Colon (tissue), 2 donors: ENCODE measurements at regions not wholly inside any gene's neighbourhood (a gene's known extent, or its start where the extent isn't known, plus 50 kb on each side); places are given as distances from the start of the nearest gene placed in this dataset.
"Not testable (repeated sequence)": the region's sequence is repeated elsewhere in the genome, so short reads cannot be mapped to it uniquely, and the experiment has no call there.

Experiments
- FAIRE-seq: peaks from 2 replicates; lab custom pipeline; 2012; peaks lifted over from hg19 to GRCh38; lab: Jason Lieb, UNC
- donor health status: control.
- donor health status: control.

DNA sequence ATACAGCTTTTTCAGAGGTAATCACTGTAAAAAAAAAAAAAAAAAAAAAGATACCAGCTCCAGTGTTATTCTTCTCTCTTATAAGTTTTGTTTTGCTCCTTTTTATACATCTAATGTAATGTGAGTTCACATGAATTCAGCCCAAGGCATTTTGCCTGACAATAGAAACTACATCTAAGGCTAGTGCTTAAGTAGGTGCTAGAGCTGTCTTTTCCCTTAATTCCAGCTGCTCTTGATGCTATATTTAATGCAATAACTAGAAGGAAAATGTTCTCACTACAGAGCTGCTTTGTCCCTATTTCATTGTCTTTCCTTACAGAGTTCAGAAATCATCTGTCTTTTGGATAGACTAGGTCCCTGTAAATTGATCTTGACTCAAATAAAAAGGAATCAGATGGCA lies 150.1 kb downstream of the NAA11 start:
- FAIRE-seq: no peak

DNA sequence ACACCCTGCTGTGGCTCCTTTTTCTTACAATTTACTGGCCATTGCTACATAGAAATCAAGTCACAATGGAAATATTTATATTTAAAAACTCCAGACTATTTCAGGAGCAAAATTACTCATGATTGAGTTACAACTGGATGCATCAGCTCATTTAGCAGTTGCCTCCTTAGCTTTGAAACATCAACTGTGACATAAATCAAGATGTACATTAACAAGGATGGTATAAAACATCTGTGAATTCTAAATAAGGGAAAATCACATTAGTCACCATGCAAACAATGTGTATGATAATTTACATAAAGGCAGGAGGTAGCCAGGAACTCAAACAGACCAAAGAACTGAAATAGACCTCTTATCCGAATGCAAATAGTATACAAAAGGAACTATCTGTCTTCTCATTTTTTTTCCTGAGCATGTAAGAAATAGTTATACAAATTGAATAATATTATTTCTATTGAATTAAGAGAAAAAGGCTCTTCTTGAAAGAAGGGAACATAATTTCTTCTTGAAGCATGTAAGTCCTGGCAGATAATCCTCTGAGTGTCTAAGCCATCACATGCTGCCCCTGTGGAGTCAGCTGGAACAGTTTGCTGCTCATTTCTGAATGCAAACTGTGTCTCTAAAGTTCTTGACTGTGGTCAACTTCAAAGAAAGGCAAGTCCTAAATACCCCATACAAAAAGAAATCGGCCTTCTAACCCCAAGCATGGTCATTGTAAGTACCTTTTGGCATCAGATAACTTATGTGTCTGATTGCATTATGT lies 151.2 kb downstream of the NAA11 start:
- FAIRE-seq: no peak

DNA sequence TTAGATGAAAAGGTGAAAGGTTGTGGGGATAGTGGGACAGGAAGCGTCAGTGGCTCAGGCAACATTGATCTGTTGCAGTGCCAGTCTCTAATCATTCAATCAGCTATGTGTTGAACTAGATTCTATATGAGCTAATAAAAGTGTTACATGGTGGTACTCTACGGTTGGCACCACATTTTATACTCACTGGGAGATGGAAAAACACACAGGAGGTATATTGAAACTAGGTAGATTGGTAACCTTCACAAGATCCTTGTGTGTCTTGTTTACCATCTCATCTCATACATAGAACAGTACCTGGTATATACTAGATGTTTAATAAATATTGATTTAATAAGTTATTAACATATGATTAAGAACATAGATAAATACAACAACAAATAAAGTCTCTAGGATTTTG lies 152.7 kb downstream of the NAA11 start:
- FAIRE-seq: no peak

DNA sequence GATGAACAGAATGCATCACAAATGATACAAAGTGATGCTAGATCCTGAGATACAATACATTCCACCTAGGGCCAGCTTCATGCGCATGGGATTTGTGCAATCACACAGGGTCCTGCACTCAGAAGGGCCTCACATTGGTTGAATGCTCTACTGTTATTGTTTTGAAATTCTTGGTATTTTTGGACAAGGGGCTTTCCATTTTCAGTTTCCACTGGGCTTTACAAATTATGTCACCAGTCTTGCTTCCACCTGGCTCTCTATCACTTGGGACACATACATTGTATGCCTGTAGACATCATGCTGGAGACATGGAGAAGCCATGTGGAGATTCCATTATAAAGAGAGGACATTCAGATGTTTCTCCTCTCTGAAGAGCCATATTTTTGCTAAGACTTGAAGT lies 155.8 kb downstream of the NAA11 start:
- FAIRE-seq: no peak

DNA sequence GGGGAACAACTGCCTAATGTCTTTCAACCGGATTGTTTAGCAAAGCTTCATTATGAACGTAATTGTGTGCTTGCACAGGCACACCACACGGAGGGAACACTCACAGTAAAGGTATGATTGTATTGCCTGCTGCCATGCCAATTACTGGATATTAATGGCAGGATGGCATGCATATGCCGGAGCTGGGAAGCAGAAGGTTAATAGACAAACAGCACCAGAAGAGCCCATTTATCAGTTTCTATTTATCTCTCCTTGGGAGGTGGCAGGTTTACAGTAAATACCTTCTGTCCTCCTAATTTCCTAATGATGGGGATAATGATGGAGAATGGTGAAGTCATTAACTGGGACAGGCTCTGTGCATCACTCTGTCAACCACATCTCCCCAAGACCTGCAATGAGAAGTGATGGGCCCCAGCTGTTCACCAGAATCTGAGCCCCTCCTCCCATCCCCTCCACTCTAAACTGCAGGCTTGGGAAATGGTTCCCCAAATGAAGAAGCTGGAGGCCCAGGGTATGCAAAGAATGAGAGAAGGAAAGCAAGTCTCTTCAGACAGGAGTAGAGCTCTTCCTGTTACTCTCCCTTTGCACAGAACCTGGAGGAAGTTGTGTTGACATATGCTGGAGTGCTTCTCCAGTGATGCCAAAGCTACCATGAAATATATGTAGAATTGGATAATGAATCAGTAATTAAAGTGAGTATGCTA lies 160.8 kb downstream of the NAA11 start:
- FAIRE-seq: no peak

DNA sequence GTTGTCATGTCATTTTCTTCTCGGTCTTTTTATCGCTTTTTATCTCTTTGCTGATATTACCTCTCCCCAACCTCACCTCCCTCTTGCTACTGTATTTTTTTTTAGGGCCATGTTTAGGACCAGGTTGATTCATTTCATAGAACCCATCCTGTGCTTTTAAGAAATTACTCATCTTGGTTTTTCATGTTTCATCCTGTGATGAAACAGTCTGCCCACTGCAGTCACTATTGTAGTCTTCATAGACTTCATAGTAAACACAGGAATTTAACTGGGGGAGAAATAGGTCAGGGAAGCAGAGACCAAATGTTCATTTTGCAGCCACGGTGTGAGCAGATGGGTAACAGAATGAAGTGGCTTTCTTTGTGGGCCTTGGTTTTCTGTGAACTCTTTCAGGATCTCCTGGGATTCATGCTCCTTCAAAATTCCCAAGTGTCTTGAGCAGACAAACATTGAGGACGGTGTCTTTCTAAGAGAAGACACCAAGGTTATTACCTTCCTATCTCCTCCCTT lies 161.8 kb downstream of the NAA11 start:
- no peak for FAIRE-seq

DNA sequence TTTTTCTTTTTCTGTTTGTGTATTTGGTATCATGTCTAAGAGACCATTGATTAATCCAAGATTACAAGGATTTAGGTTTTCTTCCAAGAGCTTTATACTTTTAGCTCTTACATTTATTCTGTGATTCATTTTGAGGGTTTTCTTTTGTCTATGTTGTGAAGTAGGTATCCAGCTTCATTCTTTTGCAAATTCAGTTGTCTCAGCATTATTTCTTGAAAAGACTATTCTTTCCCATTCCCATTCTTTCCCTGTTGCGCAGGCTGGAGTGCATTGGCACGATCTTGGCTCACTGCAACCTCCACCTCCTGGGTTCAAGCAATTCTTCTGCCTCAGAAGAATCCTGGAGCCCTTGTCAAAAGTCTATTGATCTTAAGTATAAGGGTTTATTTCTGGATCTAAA lies 164.9 kb downstream of the NAA11 start:
- no peak for FAIRE-seq

DNA sequence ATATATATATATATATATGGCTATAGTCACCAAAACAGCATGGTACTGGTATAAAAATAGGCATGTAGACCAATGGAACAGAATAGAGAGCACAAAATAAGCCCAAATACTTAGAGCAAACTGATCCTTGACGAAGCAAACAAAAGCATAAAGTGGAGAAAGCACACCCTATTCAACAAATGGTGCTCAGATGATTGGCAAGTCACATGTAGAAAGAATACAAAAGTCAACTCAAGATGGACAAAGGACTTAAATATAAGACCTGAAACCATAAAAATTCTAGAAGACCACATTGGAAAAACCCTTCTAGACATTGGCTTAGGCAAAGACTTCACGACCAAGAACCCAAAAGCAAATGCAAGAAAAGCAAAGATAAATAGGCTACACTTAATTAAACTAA lies 167.2 kb downstream of the NAA11 start:
- FAIRE-seq: peak; percentile 60

DNA sequence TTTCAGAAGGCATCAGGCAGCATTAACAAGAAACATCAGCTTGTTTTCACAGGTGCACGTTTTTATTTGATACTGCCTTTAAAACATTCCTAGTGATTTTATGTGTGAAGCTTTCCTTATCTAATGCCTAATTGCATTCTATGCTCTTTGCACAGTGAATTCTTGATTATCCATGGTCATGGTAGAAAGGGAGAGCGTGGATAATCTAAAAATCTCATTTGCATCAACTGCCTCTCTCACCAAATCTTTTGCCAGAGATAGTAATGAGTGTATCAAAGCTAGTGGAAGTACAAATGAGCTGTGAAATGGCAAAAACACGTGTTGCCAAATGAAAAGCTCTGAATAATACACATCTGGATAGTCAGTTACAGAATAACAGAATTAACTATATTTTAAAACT lies 170.5 kb downstream of the NAA11 start:
- FAIRE-seq: no peak

DNA sequence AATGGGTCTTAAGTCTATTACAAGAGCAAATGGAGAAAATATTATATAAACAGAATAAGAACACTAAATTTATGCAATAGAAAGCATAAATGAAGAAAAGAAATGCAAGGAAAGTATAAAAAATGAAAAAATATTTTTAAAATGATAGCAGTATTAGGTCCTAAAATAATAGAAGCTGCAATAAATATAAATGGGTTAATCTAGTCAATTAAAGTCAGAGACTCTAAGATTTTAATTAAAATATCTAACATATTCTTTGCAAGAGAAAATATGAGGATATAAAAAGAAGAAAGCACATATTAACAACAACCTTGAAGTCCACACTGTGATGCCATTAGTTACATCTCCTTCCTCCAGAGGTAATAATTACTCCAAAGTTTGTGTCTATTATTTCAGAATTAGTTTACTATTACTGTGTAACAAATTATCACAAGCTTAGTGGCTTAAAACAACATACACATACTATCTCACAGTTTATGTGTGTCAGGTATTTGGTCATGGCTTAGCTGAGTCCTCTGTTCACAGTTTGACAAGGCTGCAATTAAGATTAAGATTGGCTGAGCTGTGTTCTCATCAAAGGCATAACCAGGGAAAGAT lies 174.9 kb downstream of the NAA11 start:
- FAIRE-seq: peak; percentile 5

DNA sequence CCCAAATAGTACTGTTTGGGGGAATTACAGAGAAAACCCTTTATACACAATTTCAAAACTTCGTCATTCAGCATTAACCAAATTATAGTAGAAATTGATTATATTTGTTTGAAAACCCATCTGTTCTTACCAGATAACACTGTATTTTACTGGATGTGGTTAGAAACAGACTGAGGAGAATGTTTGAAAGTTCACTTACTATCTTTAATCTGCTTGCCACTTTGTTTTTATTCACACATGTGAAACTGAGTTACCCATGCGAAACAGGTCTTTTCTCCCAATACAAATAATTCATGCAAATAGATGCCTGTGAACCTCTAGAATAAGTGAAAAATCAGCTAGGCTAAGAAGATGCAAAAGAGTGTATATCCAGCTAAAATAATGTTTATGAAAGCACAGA lies 177.5 kb downstream of the NAA11 start:
- no peak for FAIRE-seq

DNA sequence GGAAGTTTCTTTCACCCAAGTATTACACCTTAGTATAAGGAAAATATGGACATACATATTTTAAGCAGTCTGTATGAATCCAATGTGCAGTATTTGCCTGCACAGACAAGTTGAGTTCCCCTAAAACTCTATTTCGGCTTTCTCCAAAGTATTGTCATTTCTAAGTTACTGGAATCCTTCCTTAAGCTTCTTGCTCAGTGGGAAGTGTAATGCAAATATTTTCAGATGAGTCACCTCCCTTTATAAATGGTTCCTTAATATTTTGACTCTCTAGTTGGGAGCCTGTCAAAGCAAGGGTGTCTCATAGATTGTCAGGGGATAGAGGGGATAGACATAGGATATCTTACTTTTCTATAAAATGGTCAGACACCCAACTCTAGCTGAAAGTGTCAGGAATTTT lies 178.6 kb downstream of the NAA11 start:
- FAIRE-seq: no peak

DNA sequence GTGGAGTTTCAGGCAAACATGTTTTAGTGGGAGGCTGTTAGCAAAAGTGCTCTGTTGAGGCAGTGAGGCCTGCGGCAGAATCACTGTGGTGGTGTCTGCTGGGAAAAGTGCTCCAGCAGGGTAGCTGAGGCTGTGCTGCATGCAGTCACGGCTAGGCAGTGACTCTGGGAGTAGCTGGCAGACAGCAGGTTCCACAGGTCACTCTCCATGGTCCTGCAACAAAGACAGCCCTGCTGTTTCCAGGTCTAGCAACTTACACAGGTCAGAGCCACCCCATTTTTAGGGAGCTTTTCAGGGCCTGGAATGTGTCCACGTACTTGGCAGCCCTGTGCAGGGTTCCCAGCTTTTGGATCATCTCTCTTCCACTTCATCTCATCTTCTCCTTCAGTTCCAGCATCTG lies 184.3 kb downstream of the NAA11 start:
- FAIRE-seq: no peak

DNA sequence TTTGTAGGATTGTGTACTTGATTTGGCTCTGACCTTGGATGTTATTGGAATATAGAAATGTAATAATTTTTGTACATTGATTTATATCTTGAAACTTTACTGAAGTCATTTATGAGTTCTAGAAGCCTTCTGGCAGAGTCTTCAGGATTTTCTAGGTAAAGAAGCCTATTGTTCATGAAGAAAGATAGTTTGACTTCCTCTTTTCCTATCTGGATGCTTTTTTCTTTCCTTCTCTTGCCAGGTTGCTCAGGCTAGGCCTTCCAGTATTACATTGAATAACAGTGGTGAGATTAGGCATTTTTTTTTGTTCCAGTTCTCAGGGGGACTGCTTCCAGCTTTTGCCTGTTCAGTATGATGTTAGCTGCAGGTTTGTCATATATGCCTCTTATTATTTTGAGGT lies 191.1 kb downstream of the NAA11 start:
- no peak for FAIRE-seq

DNA sequence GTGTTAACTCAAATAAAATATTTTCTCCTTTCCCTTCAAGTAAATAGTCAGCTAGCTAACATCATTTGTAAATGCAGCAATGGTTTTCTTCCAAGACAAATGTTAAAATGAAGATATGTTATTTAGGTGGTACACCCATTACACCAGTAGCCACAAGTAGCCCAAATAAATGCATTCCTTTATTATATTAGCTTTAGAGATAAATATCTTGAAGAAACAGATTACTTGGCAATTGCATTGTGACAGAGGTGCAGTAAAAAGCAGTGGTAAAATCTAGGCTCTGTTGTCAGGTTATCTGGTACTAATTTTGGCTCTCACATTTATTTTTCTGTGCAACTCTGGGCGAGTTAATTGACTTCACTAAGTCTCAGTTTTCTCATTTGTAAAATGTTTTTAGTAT lies 193.0 kb downstream of the NAA11 start:
- no peak for FAIRE-seq

DNA sequence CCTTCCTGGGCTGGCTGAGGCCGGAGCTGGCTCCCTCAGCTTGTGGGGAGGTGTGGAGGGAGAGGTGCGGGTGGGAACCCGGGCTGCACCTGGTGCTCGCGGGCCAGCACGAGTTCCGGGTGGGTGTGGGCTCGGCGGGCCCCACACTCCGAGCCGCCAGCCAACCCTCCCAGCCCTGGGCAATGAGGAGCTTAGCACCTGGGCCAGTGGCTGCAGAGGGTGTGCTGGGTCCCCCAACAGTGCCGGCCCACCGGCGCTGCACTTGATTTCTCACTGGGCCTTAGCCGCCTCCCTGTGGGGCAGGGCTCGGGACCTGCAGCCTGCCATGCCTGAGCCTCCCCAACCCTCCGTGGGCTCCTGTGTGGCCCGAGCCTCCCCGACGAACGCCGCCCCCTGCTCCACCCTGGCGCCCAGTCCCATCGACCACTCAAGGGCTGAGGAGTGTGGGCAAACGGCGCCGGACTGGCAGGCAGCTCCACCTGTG lies 182.7 kb upstream of the PAQR3 start:
- FAIRE-seq: no peak

DNA sequence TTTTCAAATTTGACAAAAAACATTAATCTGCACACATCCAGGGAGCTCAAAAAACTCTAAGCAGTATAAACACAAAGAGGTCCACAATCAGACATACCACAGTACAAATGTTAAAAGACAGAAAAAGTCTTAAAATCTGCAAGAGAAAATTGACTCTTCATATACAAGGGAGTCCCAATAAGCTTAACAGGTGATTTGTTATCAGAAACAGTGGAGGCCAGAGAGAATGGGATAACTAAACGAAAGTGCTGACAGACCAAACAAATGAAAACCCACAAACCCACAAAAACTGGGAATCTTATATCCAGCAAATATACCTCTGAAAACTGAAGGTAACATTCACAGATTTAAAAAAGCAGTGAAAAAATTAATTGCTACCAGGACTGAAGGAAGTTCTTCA lies 182.0 kb upstream of the PAQR3 start:
- no peak for FAIRE-seq

DNA sequence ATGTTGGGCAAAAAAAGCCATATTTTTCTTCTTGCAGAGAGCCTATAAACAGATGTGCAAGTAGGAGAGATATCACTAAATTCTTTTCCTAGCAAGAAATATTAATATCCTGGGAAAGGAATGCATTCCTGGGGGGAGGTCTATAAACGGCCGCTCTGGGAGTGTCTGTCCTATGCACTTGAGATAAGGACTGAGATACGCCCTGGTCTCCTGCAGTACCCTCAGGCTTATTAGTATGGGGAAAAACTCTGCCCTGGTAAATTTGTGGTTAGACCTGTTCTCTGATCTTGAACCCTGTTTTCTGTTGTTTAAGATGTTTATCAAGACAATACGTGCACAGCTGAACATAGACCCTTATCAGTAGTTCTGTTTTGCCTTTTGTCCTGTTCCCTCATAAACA lies 177.8 kb upstream of the PAQR3 start:
- not testable (repeated sequence) for FAIRE-seq

DNA sequence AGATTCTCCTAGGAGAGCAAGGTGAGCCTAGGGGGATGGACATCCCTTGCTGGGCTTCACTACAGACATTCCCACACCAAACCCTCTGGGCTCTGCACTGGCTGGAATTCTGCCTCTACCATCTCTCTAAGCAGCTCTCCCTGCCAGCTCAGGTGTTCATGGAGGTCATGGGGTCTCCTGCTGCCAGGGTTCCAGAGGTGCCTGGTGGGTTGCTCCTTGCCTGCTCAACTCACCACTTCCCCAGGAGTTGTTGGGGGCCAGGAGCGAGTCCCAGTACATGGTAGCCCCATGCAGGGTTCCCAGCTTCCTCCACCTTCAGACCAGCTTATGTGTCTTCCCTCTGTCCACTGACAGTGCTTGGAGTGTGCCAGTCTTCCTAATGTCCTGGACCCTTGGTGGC lies 167.8 kb upstream of the PAQR3 start:
- FAIRE-seq: no peak

DNA sequence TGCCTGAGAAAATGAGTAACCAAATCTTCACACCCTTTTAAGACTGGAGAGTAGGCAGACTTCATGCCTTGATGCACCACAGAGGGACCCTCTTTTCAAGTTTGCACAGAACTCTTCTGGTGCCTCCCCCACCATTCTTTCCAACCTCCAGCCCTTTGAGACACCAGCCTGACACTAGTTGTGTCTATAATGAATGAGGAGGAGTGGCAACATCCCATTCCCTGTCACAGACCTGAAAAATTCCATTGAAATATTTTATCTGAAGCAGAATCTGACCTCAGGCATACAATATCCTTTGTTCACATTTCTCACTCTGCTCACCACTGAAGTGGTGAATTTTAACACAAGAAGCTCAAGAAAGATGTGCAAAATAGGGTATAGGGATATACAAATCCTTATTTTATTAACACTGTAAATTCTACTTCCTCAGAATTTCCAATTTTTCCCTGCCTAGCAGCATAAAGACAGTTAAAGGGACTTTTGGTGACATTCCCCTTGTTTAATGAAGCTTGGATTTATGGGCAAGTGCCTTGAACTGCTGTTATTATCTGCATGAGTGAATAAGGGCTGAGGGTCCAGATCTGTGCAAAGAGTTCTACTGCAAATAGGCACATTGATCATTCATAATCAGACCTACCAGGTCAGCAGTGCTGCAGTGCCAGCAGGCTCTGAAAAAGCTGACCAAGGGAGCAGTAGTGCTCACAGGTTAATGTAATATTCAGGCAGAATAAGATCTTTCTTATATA lies 149.9 kb upstream of the PAQR3 start:
- FAIRE-seq: no peak

DNA sequence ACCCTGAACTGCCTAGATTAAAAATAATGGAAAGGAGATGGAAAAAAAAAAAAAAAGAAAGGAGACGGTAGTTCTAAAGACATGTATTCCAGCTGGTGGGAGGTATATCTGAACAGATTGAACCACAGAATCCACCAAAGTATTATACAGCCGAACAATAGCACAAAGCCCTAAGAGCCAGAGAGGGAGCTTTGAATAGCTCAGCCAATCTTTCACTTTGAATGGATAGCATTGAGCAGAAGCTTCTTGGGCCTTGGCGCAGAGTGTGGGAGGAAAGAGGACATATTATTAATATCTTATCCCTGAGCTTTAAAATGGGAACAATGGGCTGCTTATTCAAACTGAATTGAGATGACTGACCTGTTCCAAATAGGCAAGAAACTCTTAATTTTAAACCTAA lies 147.8 kb upstream of the PAQR3 start:
- FAIRE-seq: no peak

DNA sequence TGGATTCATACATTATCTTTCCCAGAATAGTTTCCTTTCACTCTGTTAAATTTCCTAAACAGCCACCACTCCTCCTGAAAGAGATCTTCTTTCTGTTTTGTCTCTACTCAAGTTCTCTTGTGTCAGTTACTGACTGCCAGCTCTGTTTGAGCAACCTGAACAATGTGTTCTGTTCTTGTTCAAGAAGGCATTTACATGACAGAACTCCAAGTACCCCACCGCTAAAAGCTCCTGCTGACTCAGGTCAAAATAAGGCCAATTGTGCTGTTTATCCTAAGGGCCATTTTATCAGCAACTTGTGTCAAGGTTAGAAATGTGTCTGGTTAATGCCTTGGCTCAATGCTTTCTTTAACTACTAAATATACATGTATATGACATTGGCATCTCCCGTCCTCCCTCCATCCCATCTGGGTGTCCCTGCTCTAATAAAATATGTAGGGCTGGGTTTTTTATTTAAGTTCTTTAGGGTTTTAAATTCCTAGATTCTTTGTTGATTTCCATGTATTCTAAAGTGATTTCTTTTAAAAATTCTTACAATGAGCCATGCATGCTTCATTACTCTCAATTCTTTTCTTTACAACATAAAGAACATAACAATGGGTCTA lies 144.3 kb upstream of the PAQR3 start:
- no peak for FAIRE-seq
